OCI-LY7 (cell line): ENCODE measurements at regions not wholly inside any gene's neighbourhood (a gene's known extent, or its start where the extent isn't known, plus 50 kb on each side); places are given as distances from the start of the nearest gene placed in this dataset.

Experiments used
- BruUV-seq: library from RNA; stranded (reverse); fragments of 400-500 nt; replicated peaks from 2 replicates; lab custom pipeline; 2021; lab: Mats Ljungman, UMichigan
- CTCF ChIA-PET: fragments of 300-600 bp; sonication (Branson Sonifier 250); formaldehyde crosslinking; loops from one replicate; lab custom pipeline; 2022; ENCODE audit warnings: antibody characterized with exemption; ENCODE audit not compliant: unreplicated experiment; lab: Charles Lee
- POLR2A ChIA-PET: fragments of 300-600 bp; sonication (Branson Sonifier 250); formaldehyde crosslinking; loops from one replicate; lab custom pipeline; 2022; ENCODE audit warnings: antibody characterized with exemption; lab: Charles Lee
- DNase-seq: peaks from one replicate; pipeline ENCODE4 v3.0.0-alpha.2; 2015; ENCODE audit warnings: low spot score
- H2AFZ ChIP-seq: fragments of 200-600 bp; sonication (generic), shearing (Covaris generic); 2 replicates; pipeline ENCODE4 v1.6.1; 2014; ENCODE audit warnings: mild to moderate bottlenecking, antibody characterized with exemption, low read length, moderate library complexity
- H3K27ac ChIP-seq: fragments of 200-600 bp; sonication (generic); 2 replicates; pipeline ENCODE4 v1.5.1; 2014; ENCODE audit warnings: mixed run types, low read depth, mild to moderate bottlenecking, moderate library complexity, low read length, inconsistent platforms; ENCODE audit not compliant: poor library complexity, severe bottlenecking
- H3K36me3 ChIP-seq: fragments of 200-600 bp; sonication (generic); 2 replicates; pipeline ENCODE4 v1.6.1; 2014; ENCODE audit warnings: mild to moderate bottlenecking, antibody characterized with exemption, low read length, moderate library complexity, mixed read lengths; ENCODE audit not compliant: insufficient read depth
- H3K4me1 ChIP-seq: fragments of 200-600 bp; sonication (generic); 2 replicates; pipeline ENCODE4 v1.5.1; 2014; ENCODE audit warnings: mild to moderate bottlenecking, low read length; ENCODE audit not compliant: insufficient read depth, poor library complexity, severe bottlenecking
- H3K4me2 ChIP-seq: fragments of 200-600 bp; sonication (generic); 2 replicates; pipeline ENCODE4 v1.6.1; 2014; ENCODE audit warnings: mild to moderate bottlenecking, low read length
- H3K4me3 ChIP-seq: fragments of 200-600 bp; sonication (generic); 2 replicates; pipeline ENCODE4 v1.5.1; 2014; ENCODE audit warnings: mild to moderate bottlenecking, low read depth, low read length; ENCODE audit not compliant: poor library complexity, severe bottlenecking
- H3K79me2 ChIP-seq: fragments of 200-600 bp; sonication (generic); 2 replicates; pipeline ENCODE4 v1.6.1; 2016; ENCODE audit warnings: low read depth, mild to moderate bottlenecking, low read length, moderate library complexity, mixed read lengths; ENCODE audit not compliant: insufficient read depth
- H3K9me2 ChIP-seq: fragments of 200-600 bp; sonication (generic); 2 replicates; pipeline ENCODE4 v1.6.1; 2016; ENCODE audit warnings: mild to moderate bottlenecking, low read length, mixed read lengths; ENCODE audit not compliant: insufficient read depth
- H3K9me3 ChIP-seq: fragments of 200-600 bp; sonication (generic); 2 replicates; pipeline ENCODE4 v1.6.1; 2014; ENCODE audit warnings: mild to moderate bottlenecking, mixed run types, low read length, mixed read lengths
- H4K20me1 ChIP-seq: fragments of 200-600 bp; sonication (generic); 2 replicates; pipeline ENCODE4 v1.6.1; 2014; ENCODE audit warnings: mild to moderate bottlenecking, antibody characterized with exemption, low read length, moderate library complexity, mixed read lengths; ENCODE audit not compliant: insufficient read depth
- EZH2phosphoT487 ChIP-seq: fragments of 200-600 bp; sonication (generic); IDR thresholded peaks from 2 replicates; pipeline ENCODE4 v1.6.1; 2018; ENCODE audit warnings: low read depth, borderline replicate concordance, mild to moderate bottlenecking, mixed run types, antibody characterized with exemption, low read length, moderate library complexity, mixed read lengths
- intact Hi-C: fragments of 100-400 bp; cut with micrococcal nuclease; formaldehyde crosslinking; loops from one replicate; pipeline ENCODE4 v1.10.0; 2022; ENCODE audit not compliant: unreplicated experiment
- TF ChIP-seq, protein P1 (sequence below): fragments of 200-600 bp; sonication (generic); conservative IDR thresholded peaks from 2 replicates; pipeline ENCODE4 v1.5.1; 2014; ENCODE audit warnings: mild to moderate bottlenecking, antibody characterized with exemption, low read length, moderate library complexity, mixed read lengths

DNA sequence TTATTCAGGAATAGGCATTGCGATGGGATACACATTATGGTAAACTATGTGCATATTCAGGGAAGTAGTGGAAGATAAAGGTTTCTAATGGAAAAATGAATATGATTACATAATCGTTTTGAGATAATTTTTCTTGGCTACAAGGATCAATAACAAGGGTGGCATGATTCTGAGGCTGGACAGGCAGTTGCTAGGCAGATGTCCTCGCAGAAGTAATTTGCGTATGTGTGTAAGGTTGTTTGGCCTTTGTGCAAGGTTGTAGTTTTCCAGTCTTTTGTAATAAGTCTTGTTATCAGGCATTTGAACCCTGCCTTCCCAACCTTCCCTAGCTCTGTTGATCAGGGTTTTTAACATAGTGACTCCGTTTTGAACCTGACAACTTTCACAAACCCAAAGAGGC lies 59.7 kb downstream of the RGS12 start:
- CTCF ChIA-PET, result no interaction called here

GRCh38 chr4:3352941-3353594 lies 60.2 kb downstream of the RGS12 start:
- no peak for DNase-seq
- TF ChIP-seq, protein P1, sequence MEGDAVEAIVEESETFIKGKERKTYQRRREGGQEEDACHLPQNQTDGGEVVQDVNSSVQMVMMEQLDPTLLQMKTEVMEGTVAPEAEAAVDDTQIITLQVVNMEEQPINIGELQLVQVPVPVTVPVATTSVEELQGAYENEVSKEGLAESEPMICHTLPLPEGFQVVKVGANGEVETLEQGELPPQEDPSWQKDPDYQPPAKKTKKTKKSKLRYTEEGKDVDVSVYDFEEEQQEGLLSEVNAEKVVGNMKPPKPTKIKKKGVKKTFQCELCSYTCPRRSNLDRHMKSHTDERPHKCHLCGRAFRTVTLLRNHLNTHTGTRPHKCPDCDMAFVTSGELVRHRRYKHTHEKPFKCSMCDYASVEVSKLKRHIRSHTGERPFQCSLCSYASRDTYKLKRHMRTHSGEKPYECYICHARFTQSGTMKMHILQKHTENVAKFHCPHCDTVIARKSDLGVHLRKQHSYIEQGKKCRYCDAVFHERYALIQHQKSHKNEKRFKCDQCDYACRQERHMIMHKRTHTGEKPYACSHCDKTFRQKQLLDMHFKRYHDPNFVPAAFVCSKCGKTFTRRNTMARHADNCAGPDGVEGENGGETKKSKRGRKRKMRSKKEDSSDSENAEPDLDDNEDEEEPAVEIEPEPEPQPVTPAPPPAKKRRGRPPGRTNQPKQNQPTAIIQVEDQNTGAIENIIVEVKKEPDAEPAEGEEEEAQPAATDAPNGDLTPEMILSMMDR, result no peak
- TF ChIP-seq EZH2phosphoT487, result no peak
- Histone ChIP-seq H3K9me3 (peaks cover 29% of the 10 kb centered on the region; the same call in 1 of the 2 replicates), H4K20me1 (no peaks in the 10 kb centered on the region), H3K36me3 (no peaks in the 10 kb centered on the region; the same call in 1 of the 2 replicates), H3K4me3 (no peak overlapping the region), H3K9me2 (no peaks in the 10 kb centered on the region), H2AFZ (no peak overlapping the region), H3K4me1 (peaks cover 11% of the 10 kb centered on the region), H3K79me2 (no peaks in the 10 kb centered on the region), H3K4me2 (no peak overlapping the region), H3K27ac (no peak overlapping the region)
- ChIA-PET POLR2A (no interaction called here), CTCF (no interaction called here)
- intact Hi-C loops, result no loop called here
- BruUV-seq, result no TSS peak

More for the DNA sequence above, 59.7 kb downstream of the RGS12 start:
- no TSS peak for BruUV-seq
- DNase-seq, result no peak
- peaks cover 11% of the 10 kb centered on the region for H3K4me1 ChIP-seq
- H3K4me2 ChIP-seq, result no peak overlapping the region
- H3K9me2 ChIP-seq, result no peaks in the 10 kb centered on the region
- no peak overlapping the region for H3K27ac ChIP-seq
- peaks cover 23% of the 10 kb centered on the region; the same call in 1 of the 2 replicates for H3K9me3 ChIP-seq
- no peak for TF ChIP-seq EZH2phosphoT487
- H3K4me3 ChIP-seq, result no peak overlapping the region
- H4K20me1 ChIP-seq, result no peaks in the 10 kb centered on the region
- POLR2A ChIA-PET, result interaction anchor here (0.5 kb wide), 1 partner anchor 1386 kb away, joined by 3 read pairs; no protein-coding TSS in a partner anchor
- H3K36me3 ChIP-seq, result no peaks in the 10 kb centered on the region; the same call in 1 of the 2 replicates
- H3K79me2 ChIP-seq, result no peaks in the 10 kb centered on the region
- no peak overlapping the region for H2AFZ ChIP-seq
- intact Hi-C loops, result no loop called here

DNA sequence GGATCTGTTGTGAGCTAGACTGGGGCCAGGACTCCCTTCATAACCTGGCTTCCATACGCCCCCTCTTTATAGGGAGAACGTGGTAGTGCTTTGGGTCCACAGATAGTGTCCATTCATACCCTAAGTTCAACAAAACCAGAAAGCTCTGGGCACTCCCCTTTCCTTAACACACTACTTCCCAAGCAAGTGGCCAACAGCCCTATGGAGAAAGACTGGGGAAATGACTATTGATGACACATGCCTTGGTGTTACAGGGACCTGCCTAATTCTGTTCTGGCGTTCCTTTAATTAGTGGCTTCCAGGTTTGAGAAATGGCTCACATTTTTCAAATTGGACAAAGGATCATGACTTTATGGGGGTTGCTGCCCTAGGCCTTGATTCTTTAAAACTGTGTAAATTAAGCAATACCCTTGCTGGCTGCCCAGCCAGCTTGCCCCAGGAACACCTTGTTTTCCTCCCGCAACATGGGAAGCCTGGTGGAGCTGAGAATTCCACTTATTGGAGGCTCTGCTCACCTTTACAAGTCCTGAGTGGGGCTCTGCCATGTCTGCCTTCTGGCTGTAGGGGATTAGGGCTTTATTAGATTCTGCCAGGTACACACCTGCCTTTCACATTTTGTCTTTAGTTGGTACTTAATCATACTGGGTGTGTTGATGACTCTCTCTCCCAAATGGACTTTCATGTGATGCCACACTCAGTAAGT lies 61.1 kb downstream of the RGS12 start:
- Histone ChIP-seq H3K27ac (no peak overlapping the region), H2AFZ (no peak overlapping the region), H3K9me2 (no peaks in the 10 kb centered on the region), H3K4me3 (no peak overlapping the region), H3K36me3 (no peaks in the 10 kb centered on the region; the same call in 1 of the 2 replicates), H3K4me1 (peaks cover 11% of the 10 kb centered on the region), H3K79me2 (no peaks in the 10 kb centered on the region), H4K20me1 (no peaks in the 10 kb centered on the region), H3K4me2 (no peak overlapping the region), H3K9me3 (peaks cover 29% of the 10 kb centered on the region; the same call in 1 of the 2 replicates)
- BruUV-seq, result no TSS peak
- TF ChIP-seq, protein P1, result no peak
- no peak for TF ChIP-seq EZH2phosphoT487
- POLR2A ChIA-PET, result interaction anchor here (0.8 kb wide), 1 partner anchor 392 kb away, joined by 4 read pairs; no protein-coding TSS in a partner anchor
- intact Hi-C loops, result no loop called here
- DNase-seq, result no peak
- CTCF ChIA-PET, result interaction anchor here (0.6 kb wide), 2 partner anchors 68 to 214 kb away, joined by 3 read pairs; no protein-coding TSS in a partner anchor
